ENCODE measurements at regions not wholly inside any gene's neighbourhood (a gene's known extent, or its start where the extent isn't known, plus 50 kb on each side); places are given as distances from the start of the nearest gene placed in this dataset.

DNA sequence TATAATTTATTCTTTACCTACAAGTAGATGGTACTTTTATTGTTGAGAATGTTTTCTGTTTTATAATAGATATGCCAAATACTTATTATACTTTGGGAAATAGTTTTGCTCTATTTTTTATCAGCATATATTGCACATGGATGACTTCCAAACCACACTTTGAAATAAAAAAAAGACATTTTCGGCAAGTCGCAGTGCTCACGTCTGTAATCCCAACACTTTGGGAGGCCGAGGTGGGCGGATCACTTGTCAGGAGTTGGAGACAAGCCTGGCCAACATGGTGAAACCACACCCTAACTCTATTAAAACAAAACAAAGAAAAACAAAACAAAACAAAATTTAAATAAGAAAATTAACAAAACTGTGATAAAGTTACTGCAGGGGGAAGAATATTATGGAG is 983.9 kb upstream of the CNTN5 start:
- H3K4me3 ChIP-seq (ENCODE audit: low read depth, low read length) = no peak overlapping the region
- TF ChIP-seq, protein P1, sequence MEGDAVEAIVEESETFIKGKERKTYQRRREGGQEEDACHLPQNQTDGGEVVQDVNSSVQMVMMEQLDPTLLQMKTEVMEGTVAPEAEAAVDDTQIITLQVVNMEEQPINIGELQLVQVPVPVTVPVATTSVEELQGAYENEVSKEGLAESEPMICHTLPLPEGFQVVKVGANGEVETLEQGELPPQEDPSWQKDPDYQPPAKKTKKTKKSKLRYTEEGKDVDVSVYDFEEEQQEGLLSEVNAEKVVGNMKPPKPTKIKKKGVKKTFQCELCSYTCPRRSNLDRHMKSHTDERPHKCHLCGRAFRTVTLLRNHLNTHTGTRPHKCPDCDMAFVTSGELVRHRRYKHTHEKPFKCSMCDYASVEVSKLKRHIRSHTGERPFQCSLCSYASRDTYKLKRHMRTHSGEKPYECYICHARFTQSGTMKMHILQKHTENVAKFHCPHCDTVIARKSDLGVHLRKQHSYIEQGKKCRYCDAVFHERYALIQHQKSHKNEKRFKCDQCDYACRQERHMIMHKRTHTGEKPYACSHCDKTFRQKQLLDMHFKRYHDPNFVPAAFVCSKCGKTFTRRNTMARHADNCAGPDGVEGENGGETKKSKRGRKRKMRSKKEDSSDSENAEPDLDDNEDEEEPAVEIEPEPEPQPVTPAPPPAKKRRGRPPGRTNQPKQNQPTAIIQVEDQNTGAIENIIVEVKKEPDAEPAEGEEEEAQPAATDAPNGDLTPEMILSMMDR (IDR thresholded peaks at IDR 0.05; ENCODE audit: insufficient read depth, low read length, missing control alignments) = no peak
- ChIA-PET CTCF (no interaction called here), POLR2A (no interaction called here)
- no peak for DNase-seq (ENCODE audit: low read depth, low spot score)

DNA sequence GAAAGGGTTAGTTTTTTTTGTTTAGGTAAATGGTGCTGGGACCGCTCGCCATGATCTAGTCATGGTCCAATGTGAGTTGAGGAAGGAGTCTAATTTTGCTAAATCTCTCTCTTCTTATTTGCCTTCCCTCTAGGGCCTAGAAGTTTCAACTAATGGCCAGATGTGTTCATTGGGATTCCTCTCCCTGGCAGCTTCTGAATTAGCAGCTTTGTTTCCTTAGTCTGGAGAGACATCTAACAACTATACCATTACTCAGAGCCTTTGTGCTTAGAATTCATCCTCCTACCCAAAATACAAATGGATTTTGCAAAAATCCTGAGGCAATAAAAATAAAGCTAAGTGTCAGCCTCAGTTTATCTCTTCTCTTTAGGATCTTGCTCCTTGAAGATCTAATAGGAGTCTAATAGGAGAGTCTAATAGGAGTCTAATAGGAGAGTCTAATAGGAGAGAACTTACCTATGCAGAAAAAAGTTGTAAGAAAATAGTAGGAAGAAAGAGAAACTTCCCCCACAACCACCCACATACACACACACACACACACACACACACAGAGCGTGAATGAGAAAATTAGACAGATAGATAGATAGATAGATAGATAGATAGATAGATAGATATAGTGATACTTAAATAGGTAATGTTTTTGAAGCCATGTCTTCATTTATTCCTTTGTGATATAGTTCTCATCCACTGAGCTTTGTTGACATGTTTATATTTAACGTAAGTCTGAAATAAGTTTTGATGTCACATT is 980.5 kb upstream of the CNTN5 start:
- CTCF ChIA-PET = no interaction called here
- no peak overlapping the region for H3K4me3 ChIP-seq (ENCODE audit: low read depth, low read length)
- TF ChIP-seq, protein P1 (IDR thresholded peaks at IDR 0.05; ENCODE audit: insufficient read depth, low read length, missing control alignments) = no peak
- POLR2A ChIA-PET = no interaction called here
- no peak for DNase-seq (ENCODE audit: low read depth, low spot score)

DNA sequence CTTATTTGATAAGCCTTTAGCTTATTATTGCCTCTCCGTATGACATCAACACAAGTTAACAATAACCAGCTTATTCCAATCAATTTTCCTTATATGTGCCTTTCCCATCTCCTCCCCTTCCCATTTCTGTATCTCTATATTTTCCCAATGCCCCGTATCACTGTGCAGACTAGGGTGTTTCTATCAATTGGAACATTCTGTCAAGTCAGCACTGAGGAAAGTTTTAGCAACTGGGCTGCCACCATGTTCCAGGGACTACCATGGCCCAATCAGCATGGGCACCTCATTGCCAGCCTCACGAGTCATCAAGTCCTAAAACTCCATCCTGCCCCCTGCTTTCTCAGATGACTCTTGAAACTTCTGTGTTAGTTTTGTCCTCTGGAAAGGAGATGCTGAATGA is 973.1 kb upstream of the CNTN5 start:
- ChIA-PET CTCF (no interaction called here), POLR2A (no interaction called here)
- DNase-seq (ENCODE audit: low read depth, low spot score) = no peak
- H3K4me3 ChIP-seq (ENCODE audit: low read depth, low read length) = no peak overlapping the region
- TF ChIP-seq, protein P1 (IDR thresholded peaks at IDR 0.05; ENCODE audit: insufficient read depth, low read length, missing control alignments) = no peak

DNA sequence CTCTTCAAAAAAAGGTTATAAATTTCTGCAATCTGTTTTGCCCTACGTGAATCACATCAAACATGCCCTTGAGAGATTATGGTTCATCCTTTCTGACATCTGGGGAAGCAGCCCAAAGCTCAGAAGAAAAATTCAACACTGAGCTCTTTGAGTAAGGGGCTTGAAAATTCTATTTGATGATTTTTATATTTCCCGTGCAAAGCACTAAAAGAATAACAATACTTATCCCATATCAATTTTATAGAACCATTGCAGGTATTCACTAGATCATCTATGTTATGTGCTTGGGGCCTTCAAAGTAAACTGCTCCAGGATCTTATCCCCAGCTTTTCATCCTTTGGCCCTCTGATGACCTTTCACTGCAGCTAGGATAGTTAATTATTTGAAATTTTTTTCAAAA is 966.9 kb upstream of the CNTN5 start:
- DNase-seq (ENCODE audit: low read depth, low spot score) = no peak
- TF ChIP-seq, protein P1 (IDR thresholded peaks at IDR 0.05; ENCODE audit: insufficient read depth, low read length, missing control alignments) = no peak
- ChIA-PET CTCF (no interaction called here), POLR2A (no interaction called here)
- H3K4me3 ChIP-seq (ENCODE audit: low read depth, low read length) = no peak overlapping the region

DNA sequence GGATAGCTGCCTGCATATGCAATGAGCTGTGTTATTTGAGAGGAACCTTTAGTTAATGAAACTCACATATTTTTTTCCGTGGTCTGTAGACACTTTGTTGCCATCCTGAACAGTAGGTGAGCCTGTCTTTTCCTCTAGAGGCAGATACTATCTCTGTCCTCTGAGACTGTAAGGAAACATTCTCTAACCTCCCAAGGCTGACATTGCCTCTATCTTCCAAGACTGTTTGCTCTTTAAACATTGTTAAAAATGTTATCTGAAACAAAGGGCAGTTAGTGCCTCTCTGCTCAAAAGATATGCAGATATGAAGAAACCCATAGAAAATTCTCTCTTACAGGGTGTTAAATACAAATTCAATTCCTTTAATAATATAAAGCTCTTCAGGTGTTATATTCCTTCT is 963.8 kb upstream of the CNTN5 start:
- DNase-seq (ENCODE audit: low read depth, low spot score) = no peak
- TF ChIP-seq, protein P1 (IDR thresholded peaks at IDR 0.05; ENCODE audit: insufficient read depth, low read length, missing control alignments) = no peak
- H3K4me3 ChIP-seq (ENCODE audit: low read depth, low read length) = no peak overlapping the region
- POLR2A ChIA-PET = no interaction called here
- CTCF ChIA-PET = no interaction called here

DNA sequence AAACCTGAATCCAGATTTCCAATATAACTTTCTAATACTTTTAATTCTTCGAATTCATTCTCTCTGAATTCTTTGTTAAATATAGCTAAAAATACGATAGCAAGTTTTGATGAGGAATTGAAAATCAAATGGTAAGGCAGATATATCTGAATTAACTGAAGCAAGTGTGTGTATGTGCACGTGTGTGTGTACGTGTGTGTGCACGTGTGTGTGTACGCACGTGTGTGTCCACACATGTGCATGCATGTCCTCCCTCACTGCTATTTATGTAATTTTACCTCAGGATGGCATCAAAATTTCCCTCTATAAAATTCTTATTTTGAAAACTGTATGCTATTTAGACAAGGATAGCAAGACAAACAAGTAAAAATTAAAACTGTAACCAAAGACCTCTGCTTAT is 961.3 kb upstream of the CNTN5 start:
- TF ChIP-seq, protein P1 (IDR thresholded peaks at IDR 0.05; ENCODE audit: insufficient read depth, low read length, missing control alignments) = no peak
- CTCF ChIA-PET = no interaction called here
- no peak for DNase-seq (ENCODE audit: low read depth, low spot score)
- POLR2A ChIA-PET = no interaction called here
- no peak overlapping the region for H3K4me3 ChIP-seq (ENCODE audit: low read depth, low read length)
